ENCODE measurements at regions not wholly inside any gene's neighbourhood (a gene's known extent, or its start where the extent isn't known, plus 50 kb on each side); places are given as distances from the start of the nearest gene placed in this dataset.

- H2AFZ ChIP-seq (ENCODE audit: low read depth, low read length): no peak overlapping the region
These were observed 211.9 kb upstream of the PAPPA start for GRCh38 chr9:115941561-115942315.

GRCh38 chr9:115943431-115944165 lies 210.0 kb upstream of the PAPPA start:
- TF ChIP-seq EZH2 (IDR thresholded peaks at IDR 0.05; ENCODE audit: borderline replicate concordance, low read depth, low read length, severe bottlenecking): no peak
- no peak for TF ChIP-seq CTCF (IDR thresholded peaks at IDR 0.05; ENCODE audit: borderline replicate concordance, extremely low read depth, low read length, poor library complexity, severe bottlenecking)
- Histone ChIP-seq H3K9me3 (ENCODE audit: insufficient read depth, low read length, severe bottlenecking) (no peaks in the 10 kb centered on the region), H3K9ac (ENCODE audit: low read depth, low read length) (no peak overlapping the region), H3K4me2 (ENCODE audit: insufficient read depth, low read length) (no peak overlapping the region), H3K36me3 (ENCODE audit: insufficient read depth, low read length) (no peaks in the 10 kb centered on the region), H3K79me2 (ENCODE audit: insufficient read depth, low read length) (no peaks in the 10 kb centered on the region), H3K4me1 (ENCODE audit: insufficient read depth, low read length) (no peaks in the 10 kb centered on the region), H3K27ac (ENCODE audit: low read length) (no peak overlapping the region), H3K27me3 (ENCODE audit: insufficient read depth, low read length, poor library complexity) (no peaks in the 10 kb centered on the region), H2AFZ (ENCODE audit: low read depth, low read length) (no peak overlapping the region), H4K20me1 (ENCODE audit: insufficient read depth, low read length) (no peaks in the 10 kb centered on the region), H3K4me3 (ENCODE audit: low read depth in 1 of 2, low read length in 2 of 2) (no peak overlapping the region)
- DNase-seq (no peak), ATAC-seq (ENCODE audit: insufficient read depth, low read depth) (no peak)

More at GRCh38 chr9:115941561-115942315, 211.9 kb upstream of the PAPPA start:
- Histone ChIP-seq H3K27ac (ENCODE audit: low read length) (no peak overlapping the region), H3K9me3 (ENCODE audit: insufficient read depth, low read length, severe bottlenecking) (no peaks in the 10 kb centered on the region), H3K36me3 (ENCODE audit: insufficient read depth, low read length) (no peaks in the 10 kb centered on the region), H4K20me1 (ENCODE audit: insufficient read depth, low read length) (no peaks in the 10 kb centered on the region), H3K4me1 (ENCODE audit: insufficient read depth, low read length) (no peaks in the 10 kb centered on the region), H3K79me2 (ENCODE audit: insufficient read depth, low read length) (no peaks in the 10 kb centered on the region), H3K4me2 (ENCODE audit: insufficient read depth, low read length) (no peak overlapping the region), H3K9ac (ENCODE audit: low read depth, low read length) (no peak overlapping the region), H3K27me3 (ENCODE audit: insufficient read depth, low read length, poor library complexity) (no peaks in the 10 kb centered on the region), H3K4me3 (ENCODE audit: low read depth in 1 of 2, low read length in 2 of 2) (no peak overlapping the region)
- no peak for DNase-seq
- TF ChIP-seq EZH2 (IDR thresholded peaks at IDR 0.05; ENCODE audit: borderline replicate concordance, low read depth, low read length, severe bottlenecking) (no peak), CTCF (IDR thresholded peaks at IDR 0.05; ENCODE audit: borderline replicate concordance, extremely low read depth, low read length, poor library complexity, severe bottlenecking) (no peak)
- ATAC-seq (ENCODE audit: insufficient read depth, low read depth): no peak

- H3K4me1 ChIP-seq (ENCODE audit: insufficient read depth, low read length): no peaks in the 10 kb centered on the region
- no peak overlapping the region for H3K4me3 ChIP-seq (ENCODE audit: low read depth in 1 of 2, low read length in 2 of 2)
- H2AFZ ChIP-seq (ENCODE audit: low read depth, low read length): no peak overlapping the region
- H3K9me3 ChIP-seq (ENCODE audit: insufficient read depth, low read length, severe bottlenecking): no peaks in the 10 kb centered on the region
- no peak overlapping the region for H3K9ac ChIP-seq (ENCODE audit: low read depth, low read length)
- DNase-seq (no peak), ATAC-seq (ENCODE audit: insufficient read depth, low read depth) (no peak)
- H4K20me1 ChIP-seq (ENCODE audit: insufficient read depth, low read length): no peaks in the 10 kb centered on the region
- H3K27ac ChIP-seq (ENCODE audit: low read length): no peak overlapping the region
- TF ChIP-seq CTCF (IDR thresholded peaks at IDR 0.05; ENCODE audit: borderline replicate concordance, extremely low read depth, low read length, poor library complexity, severe bottlenecking): no peak
- TF ChIP-seq EZH2 (IDR thresholded peaks at IDR 0.05; ENCODE audit: borderline replicate concordance, low read depth, low read length, severe bottlenecking): no peak
- no peaks in the 10 kb centered on the region for H3K79me2 ChIP-seq (ENCODE audit: insufficient read depth, low read length)
- H3K36me3 ChIP-seq (ENCODE audit: insufficient read depth, low read length): no peaks in the 10 kb centered on the region
- no peaks in the 10 kb centered on the region for H3K27me3 ChIP-seq (ENCODE audit: insufficient read depth, low read length, poor library complexity)
- H3K4me2 ChIP-seq (ENCODE audit: insufficient read depth, low read length): no peak overlapping the region
These were observed 209.2 kb upstream of the PAPPA start for GRCh38 chr9:115944166-115944948.

Data from DND-41 (cell line).